Neural cell (in vitro differentiated cells): ENCODE measurements at regions not wholly inside any gene's neighbourhood (a gene's known extent, or its start where the extent isn't known, plus 50 kb on each side); places are given as distances from the start of the nearest gene placed in this dataset.

ENCODE experiments used
- EP300 ChIP-seq: fragments of 450-650 bp; conservative IDR thresholded peaks from 2 replicates; pipeline ENCODE4 v1.6.1; 2014; ENCODE audit warnings: antibody characterized with exemption, mild to moderate bottlenecking, moderate library complexity; ENCODE audit not compliant: poor library complexity, severe bottlenecking
- EZH2 ChIP-seq: fragments of 200-600, 300-800 bp; shearing (Covaris generic), sonication (generic); IDR thresholded peaks from 2 replicates; pipeline ENCODE4 v1.6.1; 2014; ENCODE audit warnings: antibody characterized with exemption, low read length, borderline replicate concordance, mild to moderate bottlenecking; ENCODE audit not compliant: insufficient read depth, poor library complexity, severe bottlenecking
- POLR2AphosphoS5 ChIP-seq: IDR thresholded peaks from 2 replicates; pipeline ENCODE4 v1.6.1; 2012
- RAD21 ChIP-seq: fragments of 450-650 bp; conservative IDR thresholded peaks from 2 replicates; pipeline ENCODE4 v1.6.1; 2014; ENCODE audit warnings: antibody characterized with exemption, mild to moderate bottlenecking, moderate library complexity
- SMC3 ChIP-seq: fragments of 450-650 bp; conservative IDR thresholded peaks from 2 replicates; pipeline ENCODE4 v1.6.1; 2014; ENCODE audit warnings: antibody characterized with exemption, mild to moderate bottlenecking, moderate library complexity; ENCODE audit not compliant: poor library complexity
- TAF1 ChIP-seq: IDR thresholded peaks from 2 replicates; pipeline ENCODE4 v1.6.1; 2012; ENCODE audit warnings: low read depth
- TF ChIP-seq, protein P1 (sequence below): fragments of 450-650 bp; IDR thresholded peaks from 2 replicates; pipeline ENCODE4 v1.5.1; 2014; ENCODE audit warnings: antibody characterized with exemption, mild to moderate bottlenecking, moderate library complexity; ENCODE audit not compliant: poor library complexity, severe bottlenecking
- TF ChIP-seq, protein P2 (sequence below): IDR thresholded peaks from 2 replicates; pipeline ENCODE4 v1.6.1; 2012; ENCODE audit warnings: borderline replicate concordance

DNA sequence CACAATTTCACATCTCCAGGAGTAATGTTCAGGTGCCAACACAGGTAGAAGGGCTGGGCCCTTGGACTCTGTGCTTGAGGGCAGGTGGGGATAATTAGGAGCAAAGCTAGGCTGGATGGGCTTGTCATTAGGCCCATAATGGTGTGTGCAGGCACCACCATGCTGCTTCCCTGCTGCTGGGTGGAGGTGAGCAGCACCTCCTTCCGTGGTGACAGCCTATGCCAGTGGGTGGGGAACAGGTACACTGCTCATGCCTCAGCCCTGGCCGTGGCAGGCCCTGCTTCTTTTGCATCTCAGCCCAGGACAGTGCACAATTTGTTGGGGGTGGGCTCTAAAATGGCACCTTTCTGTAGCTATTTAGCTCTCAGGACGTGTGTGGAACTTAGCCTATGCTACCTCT, 955.5 kb downstream of the TMTC2 start:
- TF ChIP-seq RAD21, result no peak
- TF ChIP-seq, protein P1, sequence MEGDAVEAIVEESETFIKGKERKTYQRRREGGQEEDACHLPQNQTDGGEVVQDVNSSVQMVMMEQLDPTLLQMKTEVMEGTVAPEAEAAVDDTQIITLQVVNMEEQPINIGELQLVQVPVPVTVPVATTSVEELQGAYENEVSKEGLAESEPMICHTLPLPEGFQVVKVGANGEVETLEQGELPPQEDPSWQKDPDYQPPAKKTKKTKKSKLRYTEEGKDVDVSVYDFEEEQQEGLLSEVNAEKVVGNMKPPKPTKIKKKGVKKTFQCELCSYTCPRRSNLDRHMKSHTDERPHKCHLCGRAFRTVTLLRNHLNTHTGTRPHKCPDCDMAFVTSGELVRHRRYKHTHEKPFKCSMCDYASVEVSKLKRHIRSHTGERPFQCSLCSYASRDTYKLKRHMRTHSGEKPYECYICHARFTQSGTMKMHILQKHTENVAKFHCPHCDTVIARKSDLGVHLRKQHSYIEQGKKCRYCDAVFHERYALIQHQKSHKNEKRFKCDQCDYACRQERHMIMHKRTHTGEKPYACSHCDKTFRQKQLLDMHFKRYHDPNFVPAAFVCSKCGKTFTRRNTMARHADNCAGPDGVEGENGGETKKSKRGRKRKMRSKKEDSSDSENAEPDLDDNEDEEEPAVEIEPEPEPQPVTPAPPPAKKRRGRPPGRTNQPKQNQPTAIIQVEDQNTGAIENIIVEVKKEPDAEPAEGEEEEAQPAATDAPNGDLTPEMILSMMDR, result no peak
- TF ChIP-seq POLR2AphosphoS5, result no peak
- TF ChIP-seq SMC3, result no peak
- TF ChIP-seq TAF1, result no peak
- TF ChIP-seq, protein P2, sequence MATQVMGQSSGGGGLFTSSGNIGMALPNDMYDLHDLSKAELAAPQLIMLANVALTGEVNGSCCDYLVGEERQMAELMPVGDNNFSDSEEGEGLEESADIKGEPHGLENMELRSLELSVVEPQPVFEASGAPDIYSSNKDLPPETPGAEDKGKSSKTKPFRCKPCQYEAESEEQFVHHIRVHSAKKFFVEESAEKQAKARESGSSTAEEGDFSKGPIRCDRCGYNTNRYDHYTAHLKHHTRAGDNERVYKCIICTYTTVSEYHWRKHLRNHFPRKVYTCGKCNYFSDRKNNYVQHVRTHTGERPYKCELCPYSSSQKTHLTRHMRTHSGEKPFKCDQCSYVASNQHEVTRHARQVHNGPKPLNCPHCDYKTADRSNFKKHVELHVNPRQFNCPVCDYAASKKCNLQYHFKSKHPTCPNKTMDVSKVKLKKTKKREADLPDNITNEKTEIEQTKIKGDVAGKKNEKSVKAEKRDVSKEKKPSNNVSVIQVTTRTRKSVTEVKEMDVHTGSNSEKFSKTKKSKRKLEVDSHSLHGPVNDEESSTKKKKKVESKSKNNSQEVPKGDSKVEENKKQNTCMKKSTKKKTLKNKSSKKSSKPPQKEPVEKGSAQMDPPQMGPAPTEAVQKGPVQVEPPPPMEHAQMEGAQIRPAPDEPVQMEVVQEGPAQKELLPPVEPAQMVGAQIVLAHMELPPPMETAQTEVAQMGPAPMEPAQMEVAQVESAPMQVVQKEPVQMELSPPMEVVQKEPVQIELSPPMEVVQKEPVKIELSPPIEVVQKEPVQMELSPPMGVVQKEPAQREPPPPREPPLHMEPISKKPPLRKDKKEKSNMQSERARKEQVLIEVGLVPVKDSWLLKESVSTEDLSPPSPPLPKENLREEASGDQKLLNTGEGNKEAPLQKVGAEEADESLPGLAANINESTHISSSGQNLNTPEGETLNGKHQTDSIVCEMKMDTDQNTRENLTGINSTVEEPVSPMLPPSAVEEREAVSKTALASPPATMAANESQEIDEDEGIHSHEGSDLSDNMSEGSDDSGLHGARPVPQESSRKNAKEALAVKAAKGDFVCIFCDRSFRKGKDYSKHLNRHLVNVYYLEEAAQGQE, result no peak
- TF ChIP-seq EP300, result no peak
- no peak for TF ChIP-seq EZH2
